Stomach (tissue), 8 donors: ENCODE measurements at regions not wholly inside any gene's neighbourhood (a gene's known extent, or its start where the extent isn't known, plus 50 kb on each side); places are given as distances from the start of the nearest gene placed in this dataset.

Experiments used
- DNase-seq, 2 donors: peaks; one replicate each; pipeline versions ENCODE4 v3.0.0 to v3.0.0-alpha.2; 2013 to 2019
- H3K27ac ChIP-seq, 5 donors: fragments of 200-600 bp in 4 of 5; sonication (generic) in 4 of 5; one replicate each; pipeline ENCODE4 v1.5.1; 2013 to 2019; ENCODE audit warnings: mild to moderate bottlenecking in 1 of 5, moderate library complexity in 1 of 5
- H3K27me3 ChIP-seq, 3 donors: fragments of 200-600 bp; sonication (generic); one replicate each; pipeline ENCODE4 v1.5.1; 2017 to 2019; ENCODE audit warnings: mixed run types in 1 of 3
- H3K36me3 ChIP-seq, 4 donors: fragments of 200-600 bp; sonication (generic); 1 replicate in 3 of 4; 2 replicates in 1 of 4; pipeline ENCODE4 v1.5.1; 2016 to 2019
- H3K4me1 ChIP-seq, 4 donors: fragments of 200-600 bp; sonication (generic); one replicate each; pipeline ENCODE4 v1.5.1; 2016 to 2019
- H3K4me3 ChIP-seq, 4 donors: fragments of 200-600 bp; sonication (generic) in 3 of 4; one replicate each; pipeline ENCODE4 v1.5.1; 2016 to 2019; ENCODE audit warnings: mild to moderate bottlenecking in 1 of 4
- H3K9me3 ChIP-seq, 4 donors: fragments of 200-600 bp; sonication (generic); one replicate each; pipeline ENCODE4 v1.5.1; 2016 to 2019
- CTCF ChIP-seq, 7 experiments: fragments of 450-650 bp in 4 of 7; fragments of 200-600 bp in 3 of 7; sonication (generic) in 3 of 7; IDR thresholded peaks; one replicate each; pipeline ENCODE4 v1.5.1; 2016 to 2019; ENCODE audit warnings: antibody characterized with exemption in 7 of 7, control low read depth in 2 of 7, mild to moderate bottlenecking in 1 of 7
- EP300 ChIP-seq: sonication (generic); formaldehyde crosslinking; IDR thresholded peaks from one replicate; pipeline ENCODE4 v1.6.1; 2017; ENCODE audit warnings: antibody characterized with exemption
- POLR2A ChIP-seq, 4 donors: fragments of 450-650 bp; IDR thresholded peaks; one replicate each; pipeline ENCODE4 v1.6.1; 2016; ENCODE audit warnings: antibody characterized with exemption in 4 of 4, control low read depth in 2 of 4, mild to moderate bottlenecking in 1 of 4, moderate library complexity in 1 of 4
- POLR2AphosphoS5 ChIP-seq, 3 donors: sonication (generic); formaldehyde crosslinking; IDR thresholded peaks; one replicate each; pipeline ENCODE4 v1.6.1; 2016; ENCODE audit warnings: antibody characterized with exemption in 3 of 3
- WGBS, 5 donors: extraction: QIAGEN DNeasy Blood & Tissue Kit in 3 of 5; methylation state at CpG; one replicate each; pipeline versions ENCODE4 v1.1.5 to v1.1.7; 2013 to 2018; 5-methylcytosine and 5-hydroxymethylcytosine counted together
- intact Hi-C: fragments of 100-400 bp; cut with DNase I; formaldehyde crosslinking; loops from one replicate; pipeline ENCODE4 v1.15.1; 2023; ENCODE audit warnings: low total_unique reads
- donor health status: healthy with polysubstance abuse.
- donor health status: Bipolar disorder and iron deficiency.
- donor health status: healthy.

DNA sequence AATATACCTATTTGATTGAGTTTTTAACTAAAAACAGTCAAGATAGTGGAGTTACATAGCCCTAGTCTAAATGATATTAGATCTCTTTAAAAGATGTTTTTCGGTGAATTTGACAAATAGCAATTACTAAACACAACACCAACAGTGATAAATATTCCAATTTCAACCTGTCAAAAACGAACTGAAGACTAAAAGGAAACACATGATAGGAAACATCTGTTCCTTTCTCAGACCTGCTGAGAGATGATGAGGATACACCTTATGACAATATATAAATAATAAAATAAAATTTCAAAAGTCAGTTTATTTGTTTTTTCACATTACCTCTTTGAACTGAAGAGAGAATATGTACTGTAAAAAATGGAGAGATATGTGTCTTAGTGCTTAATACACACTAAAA lies 232.7 kb downstream of the RASSF9 start:
- Histone ChIP-seq H3K27ac (no peak overlapping the region), H3K9me3 (peaks cover 0 to under 1% (median 0%) of the 10 kb centered on the region in 4 donors), H3K4me1 (no peaks in the 10 kb centered on the region), H3K36me3 (no peaks in the 10 kb centered on the region), H3K4me3 (no peak overlapping the region), H3K27me3 (no peaks in the 10 kb centered on the region)
- no peak for DNase-seq
- intact Hi-C loops, result no loop called here
- 30 to 64% (median 53%) methylated on average over 2 of the region's 2 CpGs for WGBS, 5 donors
- TF ChIP-seq POLR2A (IDR thresholded peaks at IDR 0.05) (no peak), POLR2AphosphoS5 (IDR thresholded peaks at IDR 0.05) (no peak), CTCF (IDR thresholded peaks at IDR 0.05) (no peak), EP300 (no peak)

DNA sequence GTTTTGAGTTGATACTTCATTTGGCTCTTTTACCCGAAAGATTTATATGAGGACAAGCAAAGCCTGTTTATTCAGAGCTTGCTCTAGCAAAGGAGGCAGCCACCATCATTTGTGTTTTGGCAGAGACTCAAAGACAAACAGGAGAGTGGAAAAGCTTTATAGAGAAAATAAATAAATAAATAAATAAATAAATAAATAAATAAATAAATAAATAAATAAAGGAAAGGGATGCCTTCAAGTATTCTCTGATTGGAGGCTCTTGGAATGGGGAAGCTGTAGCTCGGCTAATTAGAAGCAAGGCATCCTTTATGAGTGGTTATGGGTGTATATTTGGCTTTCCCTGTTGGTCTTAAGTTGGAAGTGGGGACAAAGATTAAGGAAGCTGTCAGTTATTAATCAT lies 229.8 kb downstream of the RASSF9 start:
- H3K4me1 ChIP-seq, result no peaks in the 10 kb centered on the region
- no peaks in the 10 kb centered on the region for H3K9me3 ChIP-seq
- intact Hi-C loops, result no loop called here
- WGBS, 5 donors, result 47 to 85% (median 71%) methylated on average over 1 to 2 of the region's 2 CpGs
- H3K4me3 ChIP-seq, result no peak overlapping the region
- H3K36me3 ChIP-seq, result no peaks in the 10 kb centered on the region
- H3K27me3 ChIP-seq, result no peaks in the 10 kb centered on the region
- no peak overlapping the region for H3K27ac ChIP-seq
- no peak for DNase-seq
- TF ChIP-seq CTCF (IDR thresholded peaks at IDR 0.05) (no peak), POLR2A (IDR thresholded peaks at IDR 0.05) (no peak), POLR2AphosphoS5 (IDR thresholded peaks at IDR 0.05) (no peak), EP300 (no peak)

GRCh38 chr12:85609778-85610177 lies 226.4 kb downstream of the RASSF9 start:
- Histone ChIP-seq H3K4me1 (no peaks in the 10 kb centered on the region), H3K4me3 (no peak overlapping the region), H3K9me3 (peaks cover 0 to 4% (median 2%) of the 10 kb centered on the region in 4 donors), H3K27me3 (no peaks in the 10 kb centered on the region), H3K36me3 (no peaks in the 10 kb centered on the region), H3K27ac (no peak overlapping the region)
- DNase-seq, result no peak
- intact Hi-C loops, result no loop called here
- no peak for TF ChIP-seq CTCF (IDR thresholded peaks at IDR 0.05)
- no peak for TF ChIP-seq EP300
- TF ChIP-seq POLR2AphosphoS5 (IDR thresholded peaks at IDR 0.05), result no peak
- TF ChIP-seq POLR2A (IDR thresholded peaks at IDR 0.05), result no peak
- WGBS, 5 donors, result 66 to 87% (median 72%) methylated on average over 2 of the region's 2 CpGs

- no peak for DNase-seq
- H3K4me1 ChIP-seq, result no peaks in the 10 kb centered on the region
- no peak overlapping the region for H3K4me3 ChIP-seq
- no peak overlapping the region for H3K27ac ChIP-seq
- H3K27me3 ChIP-seq, result no peaks in the 10 kb centered on the region
- H3K9me3 ChIP-seq, result peaks cover 0 to 4% (median 2%) of the 10 kb centered on the region in 4 donors
- TF ChIP-seq CTCF (IDR thresholded peaks at IDR 0.05) (no peak), POLR2A (IDR thresholded peaks at IDR 0.05) (no peak), EP300 (no peak), POLR2AphosphoS5 (IDR thresholded peaks at IDR 0.05) (no peak)
- intact Hi-C loops, result no loop called here
- H3K36me3 ChIP-seq, result no peaks in the 10 kb centered on the region
- 81 to 92% (median 90%) methylated on average over 4 of the region's 4 CpGs for WGBS, 5 donors
Measured at GRCh38 chr12:85610194-85610593, 226.0 kb downstream of the RASSF9 start.
